Hematopoietic multipotent progenitor cell treated with erythropoietin and hydrocortisone succinate and interleukin-3 and kit ligand, for 15 days (in vitro differentiated cells): ENCODE measurements at regions not wholly inside any gene's neighbourhood (a gene's known extent, or its start where the extent isn't known, plus 50 kb on each side); places are given as distances from the start of the nearest gene placed in this dataset.

Source experiments
- DNase-seq: peaks from one replicate; pipeline ENCODE4 v3.0.0-alpha.2; 2015; ENCODE audit warnings: low spot score

DNA sequence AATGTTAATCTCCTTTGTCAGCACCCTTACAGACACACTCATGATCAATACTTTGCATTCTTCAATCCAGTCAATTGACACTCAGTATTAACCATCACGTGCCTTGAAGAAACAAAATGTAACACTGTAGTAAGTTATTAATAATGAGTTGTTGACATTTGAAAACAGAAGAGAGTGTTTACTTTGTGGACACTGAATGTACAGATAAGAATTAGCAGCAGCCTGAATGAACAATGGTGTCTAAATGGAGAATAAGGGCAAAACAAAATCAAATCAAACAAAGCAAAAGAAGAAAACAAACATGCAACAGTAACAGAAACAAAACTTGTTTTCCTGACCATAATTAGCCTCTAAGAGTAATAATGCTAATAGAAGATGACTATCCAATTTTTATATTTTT is 1191.1 kb upstream of the MIR17HG start:
- DNase-seq, result no peak

- DNase-seq, result no peak
Observed at GRCh38 chr13:90168953-90169352, 1178.5 kb upstream of the MIR17HG start.

- no peak for DNase-seq
Observed at GRCh38 chr13:90170208-90170607, 1177.3 kb upstream of the MIR17HG start.

DNA sequence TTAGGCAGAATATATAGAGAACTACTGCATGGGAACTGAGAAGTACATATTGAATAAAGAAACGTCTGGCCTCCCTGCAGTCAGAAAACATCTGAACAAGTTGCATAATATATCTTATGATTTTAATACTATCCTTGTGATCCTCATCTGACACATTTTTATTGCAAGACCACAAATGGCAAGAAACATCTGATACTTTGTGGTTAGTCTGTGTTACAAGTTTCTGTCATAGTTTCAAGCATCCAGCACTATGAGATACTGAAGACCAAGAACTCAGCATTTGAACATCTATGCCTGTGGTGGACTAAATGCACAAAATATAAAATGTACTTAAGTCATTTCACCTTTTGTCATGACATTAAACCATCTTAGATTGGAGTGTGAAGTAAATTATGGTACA is 1175.8 kb upstream of the MIR17HG start:
- no peak for DNase-seq

DNA sequence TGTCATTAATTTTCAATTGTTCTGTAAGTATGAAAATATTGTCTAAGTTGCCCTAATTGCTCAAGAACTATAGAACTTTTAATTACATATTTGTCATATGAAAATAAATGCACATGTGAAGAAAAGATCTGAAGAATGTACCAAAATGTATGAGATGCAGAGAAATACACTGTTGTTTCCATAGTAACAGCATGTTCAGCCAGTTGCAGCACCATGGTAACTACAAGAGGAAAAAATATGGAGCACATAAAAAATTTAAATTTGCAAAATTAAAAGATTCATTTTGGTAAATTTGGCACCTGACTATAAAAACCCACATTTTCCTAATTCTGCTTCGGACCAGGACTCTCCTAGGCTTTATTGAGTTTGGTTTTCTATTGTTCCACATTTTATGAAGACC is 1170.0 kb upstream of the MIR17HG start:
- DNase-seq, result no peak

GRCh38 chr13:90184355-90184754 is 1163.1 kb upstream of the MIR17HG start:
- no peak for DNase-seq

- no peak for DNase-seq
Observed at GRCh38 chr13:90185734-90186133, 1161.8 kb upstream of the MIR17HG start.

GRCh38 chr13:90187478-90188350 is 1159.8 kb upstream of the MIR17HG start:
- no peak for DNase-seq

DNA sequence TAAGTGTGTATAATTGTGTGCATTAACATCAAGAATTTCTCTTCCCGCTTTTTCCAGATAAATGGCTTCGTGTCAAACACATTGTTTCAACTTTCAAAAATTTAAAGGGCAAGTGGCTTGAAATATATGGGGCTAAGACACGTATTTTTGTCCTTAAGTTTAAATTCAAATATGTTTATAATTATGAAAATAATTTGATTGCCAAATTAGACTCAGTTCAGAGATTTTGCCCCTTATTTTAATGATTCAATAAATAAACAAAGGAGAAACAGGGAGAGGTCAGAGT is 1159.2 kb upstream of the MIR17HG start:
- no peak for DNase-seq

- DNase-seq, result no peak
Observed at GRCh38 chr13:90197722-90198121, 1149.8 kb upstream of the MIR17HG start.

GRCh38 chr13:90201202-90201601 is 1146.3 kb upstream of the MIR17HG start:
- DNase-seq, result no peak

GRCh38 chr13:90201676-90202460 is 1145.6 kb upstream of the MIR17HG start:
- no peak for DNase-seq

- no peak for DNase-seq
Observed at GRCh38 chr13:90205081-90205480, 1142.4 kb upstream of the MIR17HG start.

GRCh38 chr13:90205911-90206310 is 1141.6 kb upstream of the MIR17HG start:
- DNase-seq, result no peak

GRCh38 chr13:90217275-90217674 is 1130.2 kb upstream of the MIR17HG start:
- DNase-seq, result no peak

DNA sequence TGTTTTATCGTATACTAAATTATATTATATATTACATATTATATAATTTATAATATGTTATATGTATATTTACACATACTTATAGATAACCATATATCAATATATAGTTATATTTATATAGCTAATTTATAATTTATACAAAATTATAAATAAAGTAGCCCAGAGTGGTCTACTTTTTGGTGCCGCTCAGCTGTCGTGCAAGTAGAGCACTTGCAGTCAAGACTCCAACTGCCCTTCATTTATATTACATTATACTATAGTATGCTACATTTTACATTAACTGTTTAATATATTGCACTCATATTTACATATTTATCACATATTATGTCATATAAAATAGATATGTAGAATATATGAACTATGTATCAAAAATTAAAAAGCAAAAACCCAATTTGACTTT is 1124.7 kb upstream of the MIR17HG start:
- DNase-seq, result no peak

GRCh38 chr13:90230311-90230710 is 1117.2 kb upstream of the MIR17HG start:
- DNase-seq, result no peak

DNA sequence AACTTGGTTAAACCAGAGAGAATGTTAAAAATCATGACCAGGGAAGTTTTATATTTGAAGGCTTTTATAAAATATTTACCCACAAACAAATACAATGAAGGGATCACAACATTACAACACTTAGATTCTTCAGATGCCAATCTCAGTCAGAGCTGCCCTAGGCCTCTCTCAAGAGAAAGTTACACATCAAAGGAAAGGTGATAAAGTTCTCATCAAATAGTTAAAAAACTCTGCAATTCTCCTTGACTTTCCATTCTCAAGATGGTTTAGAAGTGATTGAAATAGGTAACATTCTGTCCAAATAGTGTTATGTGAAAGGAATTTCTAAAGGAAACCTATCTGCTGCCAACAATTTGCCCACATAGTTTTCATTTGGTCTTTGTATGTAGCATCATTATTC is 1115.2 kb upstream of the MIR17HG start:
- DNase-seq, result no peak

DNA sequence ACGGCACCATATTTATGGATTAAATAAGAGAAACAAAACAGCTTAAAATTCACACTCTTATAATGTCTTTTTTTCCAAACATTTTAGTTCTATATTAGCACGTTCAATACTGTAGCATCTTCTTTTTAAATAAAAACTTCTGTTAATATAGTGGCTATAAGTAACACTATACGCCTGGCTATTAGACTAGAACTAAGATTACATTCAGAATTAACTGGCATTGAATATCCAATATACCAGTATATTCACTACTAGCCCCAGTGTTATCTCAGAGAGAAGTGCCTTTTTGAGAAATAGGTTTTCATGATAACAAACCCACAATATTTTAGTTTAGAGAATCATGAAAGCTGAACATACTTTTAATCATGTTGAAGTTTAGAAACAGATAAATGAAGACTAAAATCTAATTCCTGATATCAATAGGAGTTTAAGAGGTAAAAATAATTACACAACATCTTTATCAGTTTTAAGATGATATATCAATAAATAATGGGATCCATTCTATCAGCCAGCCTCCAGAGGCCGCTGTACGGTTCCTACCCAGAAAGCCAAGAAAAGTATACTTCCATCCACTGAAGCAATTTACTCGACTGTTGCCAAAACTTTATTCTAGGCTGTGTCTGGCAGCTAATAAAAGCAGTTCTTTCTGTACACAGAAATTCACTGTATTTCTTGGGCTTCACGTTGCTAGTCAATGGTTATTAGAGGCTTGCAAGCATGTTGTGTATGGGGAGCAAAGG is 1113.4 kb upstream of the MIR17HG start:
- no peak for DNase-seq

GRCh38 chr13:90237852-90238251 is 1109.6 kb upstream of the MIR17HG start:
- DNase-seq, result no peak

DNA sequence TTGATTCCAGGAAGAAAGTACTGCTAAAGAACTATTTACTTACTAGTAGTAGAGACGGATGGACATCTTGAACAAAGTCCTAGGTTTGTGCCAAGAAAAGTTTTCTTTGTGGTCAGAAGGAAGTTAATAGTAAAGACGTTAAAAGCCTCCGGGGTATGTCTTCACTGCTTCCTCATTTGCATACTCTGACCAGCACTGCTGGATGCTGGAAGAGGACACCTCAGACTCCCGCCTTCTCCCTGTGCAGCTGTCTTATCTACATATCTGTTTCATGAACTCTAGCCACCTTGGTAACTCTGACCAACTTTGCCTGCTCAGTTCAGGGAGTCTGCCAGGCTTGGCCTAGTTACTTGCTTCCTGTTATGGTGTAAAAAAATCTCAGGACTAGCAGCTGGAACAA is 1109.1 kb upstream of the MIR17HG start:
- DNase-seq, result no peak

GRCh38 chr13:90239130-90239529 is 1108.4 kb upstream of the MIR17HG start:
- no peak for DNase-seq

GRCh38 chr13:90246005-90246404 is 1101.5 kb upstream of the MIR17HG start:
- no peak for DNase-seq
